ENCODE measurements at regions not wholly inside any gene's neighbourhood (a gene's known extent, or its start where the extent isn't known, plus 50 kb on each side); places are given as distances from the start of the nearest gene placed in this dataset.

DNA sequence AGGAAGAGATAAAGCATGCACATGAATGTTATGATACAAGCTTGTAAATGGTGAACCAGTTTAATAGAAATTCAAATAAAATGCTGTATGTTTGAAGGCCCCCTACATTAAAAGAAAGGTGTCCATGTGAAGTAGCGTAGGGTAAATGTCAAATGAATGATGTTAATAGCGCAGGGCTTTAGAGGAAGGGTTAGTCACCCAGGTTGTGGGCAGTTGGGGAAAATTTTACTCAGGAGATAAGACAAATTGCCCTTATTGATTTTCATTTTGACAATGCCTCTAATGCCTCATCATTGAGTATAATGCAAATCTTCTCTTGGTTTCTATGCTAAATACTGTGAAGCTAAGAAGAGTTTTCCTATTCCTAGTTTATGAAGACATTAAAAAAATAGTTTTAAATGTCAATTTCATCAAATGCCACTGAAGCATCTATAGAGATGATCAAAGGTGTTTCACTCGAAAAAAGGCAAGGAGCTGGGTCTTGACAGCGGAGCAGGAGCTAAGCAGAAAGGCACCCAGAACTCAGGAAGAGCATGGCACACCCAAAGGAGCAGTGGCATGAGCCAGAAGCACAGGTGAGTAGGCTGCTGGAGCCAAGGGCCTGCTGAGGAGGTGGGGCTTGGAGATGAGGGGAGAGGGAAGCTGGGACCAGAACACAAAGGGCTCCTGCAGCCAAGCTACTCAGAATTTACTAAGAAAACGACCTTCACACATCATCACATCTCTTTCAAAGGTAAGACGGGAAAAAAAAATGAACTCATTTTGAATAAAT lies 129.3 kb upstream of the ACKR3 start:
- TF ChIP-seq, protein P1, sequence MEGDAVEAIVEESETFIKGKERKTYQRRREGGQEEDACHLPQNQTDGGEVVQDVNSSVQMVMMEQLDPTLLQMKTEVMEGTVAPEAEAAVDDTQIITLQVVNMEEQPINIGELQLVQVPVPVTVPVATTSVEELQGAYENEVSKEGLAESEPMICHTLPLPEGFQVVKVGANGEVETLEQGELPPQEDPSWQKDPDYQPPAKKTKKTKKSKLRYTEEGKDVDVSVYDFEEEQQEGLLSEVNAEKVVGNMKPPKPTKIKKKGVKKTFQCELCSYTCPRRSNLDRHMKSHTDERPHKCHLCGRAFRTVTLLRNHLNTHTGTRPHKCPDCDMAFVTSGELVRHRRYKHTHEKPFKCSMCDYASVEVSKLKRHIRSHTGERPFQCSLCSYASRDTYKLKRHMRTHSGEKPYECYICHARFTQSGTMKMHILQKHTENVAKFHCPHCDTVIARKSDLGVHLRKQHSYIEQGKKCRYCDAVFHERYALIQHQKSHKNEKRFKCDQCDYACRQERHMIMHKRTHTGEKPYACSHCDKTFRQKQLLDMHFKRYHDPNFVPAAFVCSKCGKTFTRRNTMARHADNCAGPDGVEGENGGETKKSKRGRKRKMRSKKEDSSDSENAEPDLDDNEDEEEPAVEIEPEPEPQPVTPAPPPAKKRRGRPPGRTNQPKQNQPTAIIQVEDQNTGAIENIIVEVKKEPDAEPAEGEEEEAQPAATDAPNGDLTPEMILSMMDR (IDR thresholded peaks at IDR 0.05; ENCODE audit: low read length): no peak
- TF ChIP-seq EZH2 (IDR thresholded peaks at IDR 0.05; ENCODE audit: borderline replicate concordance, low read length): no peak

Measured in OCI-LY1 (cell line).